ENCODE measurements at regions not wholly inside any gene's neighbourhood (a gene's known extent, or its start where the extent isn't known, plus 50 kb on each side); places are given as distances from the start of the nearest gene placed in this dataset.
"Not testable (repeated sequence)": the region's sequence is repeated elsewhere in the genome, so short reads cannot be mapped to it uniquely, and the experiment has no call there.

DNA sequence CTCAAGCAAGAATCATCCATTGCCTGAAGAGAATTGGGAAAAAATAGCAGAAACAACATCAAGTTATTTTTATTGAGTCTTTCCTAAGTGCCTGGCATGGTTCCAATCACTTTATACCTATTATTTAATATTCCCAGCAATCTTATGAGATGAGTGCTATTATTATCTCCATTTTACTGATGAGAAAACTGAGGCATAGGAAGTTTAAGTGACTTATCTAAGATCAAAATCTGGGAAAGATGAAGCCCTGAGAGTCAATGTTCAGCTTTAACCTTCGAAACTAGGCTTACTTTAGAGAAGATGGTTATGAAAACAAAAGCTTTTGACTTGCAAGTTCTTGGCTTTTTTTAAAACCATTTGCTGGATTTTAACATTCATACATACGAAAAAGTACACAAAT, 141.6 kb downstream of the APIP start:
- DNase-seq = no peak
- TF ChIP-seq, protein P1, sequence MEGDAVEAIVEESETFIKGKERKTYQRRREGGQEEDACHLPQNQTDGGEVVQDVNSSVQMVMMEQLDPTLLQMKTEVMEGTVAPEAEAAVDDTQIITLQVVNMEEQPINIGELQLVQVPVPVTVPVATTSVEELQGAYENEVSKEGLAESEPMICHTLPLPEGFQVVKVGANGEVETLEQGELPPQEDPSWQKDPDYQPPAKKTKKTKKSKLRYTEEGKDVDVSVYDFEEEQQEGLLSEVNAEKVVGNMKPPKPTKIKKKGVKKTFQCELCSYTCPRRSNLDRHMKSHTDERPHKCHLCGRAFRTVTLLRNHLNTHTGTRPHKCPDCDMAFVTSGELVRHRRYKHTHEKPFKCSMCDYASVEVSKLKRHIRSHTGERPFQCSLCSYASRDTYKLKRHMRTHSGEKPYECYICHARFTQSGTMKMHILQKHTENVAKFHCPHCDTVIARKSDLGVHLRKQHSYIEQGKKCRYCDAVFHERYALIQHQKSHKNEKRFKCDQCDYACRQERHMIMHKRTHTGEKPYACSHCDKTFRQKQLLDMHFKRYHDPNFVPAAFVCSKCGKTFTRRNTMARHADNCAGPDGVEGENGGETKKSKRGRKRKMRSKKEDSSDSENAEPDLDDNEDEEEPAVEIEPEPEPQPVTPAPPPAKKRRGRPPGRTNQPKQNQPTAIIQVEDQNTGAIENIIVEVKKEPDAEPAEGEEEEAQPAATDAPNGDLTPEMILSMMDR (IDR thresholded peaks at IDR 0.05; ENCODE audit: low read depth, low read length) = no peak
- Histone ChIP-seq H3K4me3 (ENCODE audit: low read depth, low read length) (no peak overlapping the region), H3K27me3 (no peaks in the 10 kb centered on the region), H3K36me3 (no peaks in the 10 kb centered on the region), H3K4me1 (no peaks in the 10 kb centered on the region), H3K9me3 (no peaks in the 10 kb centered on the region)

DNA sequence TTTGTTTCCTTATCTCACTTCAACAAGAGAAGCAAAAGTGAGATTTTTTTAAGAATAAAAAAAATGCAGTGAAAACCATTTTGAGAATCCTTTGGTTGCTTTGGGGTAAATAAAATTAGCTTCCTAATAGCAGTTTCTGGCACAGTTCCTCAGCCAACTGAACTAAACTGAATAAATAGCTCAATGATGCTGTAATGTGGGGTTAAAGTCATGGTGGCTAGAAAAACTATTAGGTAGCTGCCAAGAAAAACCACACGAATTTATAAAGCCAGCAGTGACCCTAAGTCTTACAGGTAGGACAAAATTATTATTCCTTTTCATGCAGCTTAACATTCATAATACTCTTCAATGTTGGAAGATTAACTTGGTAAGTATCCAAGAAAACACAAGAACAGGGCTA, 142.4 kb downstream of the APIP start:
- no peak overlapping the region for H3K4me3 ChIP-seq (ENCODE audit: low read depth, low read length)
- DNase-seq = no peak
- H3K4me1 ChIP-seq = no peaks in the 10 kb centered on the region
- H3K9me3 ChIP-seq = no peaks in the 10 kb centered on the region
- TF ChIP-seq, protein P1 (IDR thresholded peaks at IDR 0.05; ENCODE audit: low read depth, low read length) = no peak
- H3K27me3 ChIP-seq = no peaks in the 10 kb centered on the region
- H3K36me3 ChIP-seq = no peaks in the 10 kb centered on the region

DNA sequence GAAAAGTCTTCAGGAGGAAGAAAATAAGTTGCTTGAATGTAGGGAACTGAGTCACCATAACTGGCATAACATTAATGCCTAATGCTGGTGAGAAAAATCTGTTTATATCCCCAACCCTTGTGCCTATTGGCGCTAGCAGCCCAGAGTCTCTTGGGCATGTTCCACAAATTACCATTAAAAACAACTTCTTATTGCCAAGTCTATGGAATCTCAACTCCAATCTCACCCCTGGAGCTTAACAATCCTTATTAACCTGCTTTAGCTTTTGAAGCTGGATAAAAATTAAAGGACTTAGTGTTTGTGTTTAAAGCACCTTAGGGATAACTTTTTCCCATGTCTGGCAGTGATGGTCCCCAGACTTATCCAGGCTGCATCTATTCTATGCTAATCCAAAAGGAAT, 143.0 kb downstream of the APIP start:
- no peak overlapping the region for H3K4me3 ChIP-seq (ENCODE audit: low read depth, low read length)
- no peak for DNase-seq
- no peaks in the 10 kb centered on the region for H3K4me1 ChIP-seq
- no peaks in the 10 kb centered on the region for H3K27me3 ChIP-seq
- H3K9me3 ChIP-seq = no peaks in the 10 kb centered on the region
- TF ChIP-seq, protein P1 (IDR thresholded peaks at IDR 0.05; ENCODE audit: low read depth, low read length) = no peak
- H3K36me3 ChIP-seq = no peaks in the 10 kb centered on the region

DNA sequence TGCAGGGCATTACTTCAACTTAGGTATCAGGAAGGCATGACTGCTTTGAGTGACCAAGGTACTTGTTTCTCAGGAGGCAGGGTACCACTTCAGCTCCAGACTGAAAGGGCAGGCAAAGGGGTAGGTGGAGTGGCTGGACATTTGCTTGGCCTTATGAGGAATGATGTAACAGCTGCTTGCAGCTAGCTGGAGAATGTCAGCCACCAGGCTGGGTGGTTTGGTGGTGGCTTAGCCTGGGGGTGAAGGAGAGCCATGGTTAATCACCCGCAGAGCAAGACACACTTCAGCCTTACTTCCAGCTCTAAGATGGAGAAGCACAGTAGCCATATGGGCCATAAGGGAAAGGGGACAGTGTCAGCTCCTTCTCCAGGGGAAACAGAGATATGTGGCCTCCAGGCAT, 146.1 kb downstream of the APIP start:
- no peak for DNase-seq
- H3K36me3 ChIP-seq = no peaks in the 10 kb centered on the region
- no peak overlapping the region for H3K4me3 ChIP-seq (ENCODE audit: low read depth, low read length)
- no peaks in the 10 kb centered on the region for H3K4me1 ChIP-seq
- H3K27me3 ChIP-seq = no peaks in the 10 kb centered on the region
- TF ChIP-seq, protein P1 (IDR thresholded peaks at IDR 0.05; ENCODE audit: low read depth, low read length) = no peak
- no peaks in the 10 kb centered on the region for H3K9me3 ChIP-seq

DNA sequence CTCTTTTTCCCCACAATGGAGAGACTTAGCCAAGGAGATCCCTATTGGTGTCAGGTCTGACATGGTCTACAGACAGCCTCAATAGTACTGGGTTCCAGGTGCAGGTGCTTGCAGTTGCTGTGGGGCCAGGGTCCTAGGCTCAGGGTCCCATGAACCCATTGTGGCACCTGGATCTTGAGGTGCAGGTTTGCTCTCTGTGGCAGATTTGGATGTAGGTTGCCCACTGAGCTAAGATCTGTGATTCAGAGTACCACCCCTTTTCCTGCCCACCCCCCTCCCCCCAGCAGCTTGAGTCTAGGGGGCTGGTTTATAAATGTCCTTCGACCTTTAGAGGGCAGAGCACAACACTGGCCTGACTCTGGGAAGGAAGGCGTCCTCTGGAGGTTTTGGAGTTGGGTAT, 147.0 kb downstream of the APIP start:
- TF ChIP-seq, protein P1 (IDR thresholded peaks at IDR 0.05; ENCODE audit: low read depth, low read length) = no peak
- H3K27me3 ChIP-seq = no peaks in the 10 kb centered on the region
- no peaks in the 10 kb centered on the region for H3K36me3 ChIP-seq
- DNase-seq = no peak
- no peaks in the 10 kb centered on the region for H3K4me1 ChIP-seq
- H3K9me3 ChIP-seq = no peaks in the 10 kb centered on the region
- no peak overlapping the region for H3K4me3 ChIP-seq (ENCODE audit: low read depth, low read length)

DNA sequence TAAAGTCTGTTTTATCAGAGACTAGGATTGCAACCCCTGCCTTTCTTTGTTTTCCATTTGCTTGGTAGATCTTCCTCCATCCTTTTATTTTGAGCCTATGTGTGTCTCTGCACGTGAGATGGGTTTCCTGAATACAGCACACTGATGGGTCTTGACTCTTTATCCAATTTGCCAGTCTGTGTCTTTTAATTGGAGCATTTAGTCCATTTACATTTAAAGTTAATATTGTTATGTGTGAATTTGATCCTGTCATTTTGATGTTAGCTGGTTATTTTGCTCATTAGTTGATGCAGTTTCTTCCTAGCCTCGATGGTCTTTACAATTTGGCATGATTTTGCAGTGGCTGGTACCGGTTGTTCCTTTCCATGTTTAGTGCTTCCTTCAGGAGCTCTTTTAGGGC, 141.7 kb downstream of the EHF start:
- H3K4me3 ChIP-seq (ENCODE audit: low read depth, low read length); H3K27me3 ChIP-seq; H3K36me3 ChIP-seq; DNase-seq; H3K4me1 ChIP-seq; H3K9me3 ChIP-seq: not testable (repeated sequence)

DNA sequence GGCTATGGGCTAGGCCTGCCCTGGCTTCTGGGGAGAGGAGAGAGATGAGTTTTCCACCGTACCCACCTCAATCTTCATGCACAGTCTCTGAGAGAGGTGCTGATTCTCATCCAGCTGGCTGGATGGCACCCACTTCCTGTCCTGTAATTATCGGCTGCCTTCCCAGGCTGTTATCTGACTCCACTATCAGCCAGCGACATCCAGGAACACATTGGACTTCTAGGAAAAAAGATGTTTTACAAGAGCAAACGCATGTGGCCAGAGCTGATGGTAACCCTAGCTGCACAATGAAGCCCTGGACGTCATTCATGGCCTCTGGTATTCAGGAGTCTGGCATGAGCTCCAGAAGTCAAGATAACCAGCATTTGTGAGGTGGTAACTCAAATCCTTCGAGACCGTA, 137.4 kb downstream of the EHF start:
- TF ChIP-seq, protein P1 (IDR thresholded peaks at IDR 0.05; ENCODE audit: low read depth, low read length) = no peak
- H3K4me1 ChIP-seq = no peaks in the 10 kb centered on the region
- DNase-seq = no peak
- no peaks in the 10 kb centered on the region for H3K27me3 ChIP-seq
- no peaks in the 10 kb centered on the region for H3K9me3 ChIP-seq
- no peaks in the 10 kb centered on the region for H3K36me3 ChIP-seq
- H3K4me3 ChIP-seq (ENCODE audit: low read depth, low read length) = no peak overlapping the region

Measured in BE2C (cell line).